GM21737 (cell line): ENCODE measurements at regions not wholly inside any gene's neighbourhood (a gene's known extent, or its start where the extent isn't known, plus 50 kb on each side); places are given as distances from the start of the nearest gene placed in this dataset.

ENCODE experiments used
- ATAC-seq: cut with Tn5 transposase; IDR thresholded peaks from one replicate; pipeline ENCODE4 v1.9.1; 2021; ENCODE audit warnings: mild to moderate bottlenecking, moderate library complexity; ENCODE audit not compliant: unreplicated experiment

DNA sequence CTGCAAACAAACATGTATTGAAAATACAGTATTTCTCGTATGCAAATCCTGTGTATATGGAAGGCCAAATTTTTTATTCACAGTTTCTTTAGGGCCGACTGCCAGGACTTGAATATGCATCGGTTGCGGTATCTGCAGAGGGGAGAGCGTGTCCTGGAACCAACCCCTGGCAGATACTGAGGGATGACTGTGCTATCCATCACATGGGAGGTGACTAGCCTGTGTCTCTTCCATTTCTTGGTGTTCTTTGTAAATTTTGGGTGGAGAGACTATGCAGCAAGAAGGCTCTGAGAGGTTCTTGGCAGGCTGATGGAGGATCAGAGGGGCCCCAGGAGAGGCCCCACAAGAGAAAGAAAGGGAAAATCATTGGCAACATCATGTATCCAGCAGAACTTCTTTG, 384.3 kb downstream of the YTHDC2 start:
- ATAC-seq = no peak

GRCh38 chr5:113900141-113900540, 386.6 kb downstream of the YTHDC2 start:
- ATAC-seq = no peak

DNA sequence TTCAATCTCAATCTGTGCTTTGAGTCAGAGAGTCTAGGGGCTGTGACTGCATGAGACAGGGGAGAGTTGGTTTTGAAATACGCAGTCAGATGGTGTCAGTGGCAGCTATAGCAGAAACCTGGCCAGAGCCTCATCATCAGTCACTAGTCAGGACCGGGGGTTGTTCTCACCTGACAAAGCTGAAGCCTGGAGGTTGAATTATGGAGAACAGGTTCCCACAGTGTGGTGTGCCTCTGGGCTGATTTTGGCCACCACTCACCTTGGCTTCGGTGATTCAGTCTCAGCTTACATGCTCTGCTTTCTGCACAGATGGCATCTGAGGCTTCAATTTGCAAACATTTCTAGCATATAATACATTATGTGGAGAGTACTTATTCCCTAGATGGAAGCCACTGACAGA, 387.3 kb downstream of the YTHDC2 start:
- ATAC-seq = no peak

DNA sequence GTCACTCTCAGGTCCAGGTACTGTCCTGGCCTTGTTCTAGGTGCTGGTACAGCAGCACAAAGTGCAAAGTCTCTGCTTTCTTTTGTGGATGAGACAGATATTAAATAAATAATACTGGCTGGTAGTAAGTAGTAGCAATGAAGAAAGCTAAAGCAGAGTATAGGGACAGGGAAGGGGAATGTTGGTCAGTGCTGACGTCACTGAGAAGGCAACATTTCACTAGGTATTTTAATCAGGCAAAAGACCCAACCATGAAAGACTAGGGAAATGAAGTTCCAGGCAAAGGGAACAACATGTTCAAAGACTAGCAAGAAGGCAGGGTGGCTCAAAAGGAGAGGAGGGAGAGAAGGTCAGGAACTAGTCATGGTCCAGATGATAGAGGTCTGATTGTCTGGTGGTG, 388.2 kb downstream of the YTHDC2 start:
- ATAC-seq = no peak

DNA sequence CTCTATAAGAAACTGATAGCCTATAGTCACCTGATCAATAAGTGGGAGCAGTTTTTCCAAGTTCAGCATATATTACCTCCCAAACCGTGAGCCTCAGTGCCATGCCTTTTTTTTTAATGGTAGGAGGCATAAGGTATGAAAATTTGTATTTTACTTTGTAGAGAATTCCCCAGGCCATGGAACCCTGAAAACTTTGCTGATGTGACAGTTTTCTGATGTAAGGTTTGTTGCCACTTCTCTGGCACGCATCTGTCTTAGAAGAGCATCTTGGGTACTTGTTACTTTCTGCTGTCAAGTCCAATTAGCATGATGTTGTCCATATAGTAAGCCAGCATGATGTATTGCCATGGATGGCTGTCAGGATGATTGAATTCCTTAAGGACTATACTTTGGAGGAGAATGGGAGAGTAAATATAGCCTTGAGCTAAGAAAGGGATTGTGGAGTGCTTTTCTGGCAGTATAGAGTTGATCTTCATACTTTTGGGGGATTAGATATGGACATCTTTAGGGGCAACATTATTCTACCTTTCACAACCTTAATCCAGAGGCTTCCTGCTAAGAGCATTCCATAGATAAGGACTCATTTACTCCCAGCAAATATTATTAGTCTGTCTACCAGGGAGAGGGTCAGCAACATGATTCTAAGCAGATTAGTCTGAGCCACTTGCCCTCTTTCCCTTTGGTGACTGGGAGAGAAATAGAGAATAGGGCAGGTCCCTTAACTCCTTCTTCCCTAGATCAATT, 389.6 kb downstream of the YTHDC2 start:
- ATAC-seq = no peak

DNA sequence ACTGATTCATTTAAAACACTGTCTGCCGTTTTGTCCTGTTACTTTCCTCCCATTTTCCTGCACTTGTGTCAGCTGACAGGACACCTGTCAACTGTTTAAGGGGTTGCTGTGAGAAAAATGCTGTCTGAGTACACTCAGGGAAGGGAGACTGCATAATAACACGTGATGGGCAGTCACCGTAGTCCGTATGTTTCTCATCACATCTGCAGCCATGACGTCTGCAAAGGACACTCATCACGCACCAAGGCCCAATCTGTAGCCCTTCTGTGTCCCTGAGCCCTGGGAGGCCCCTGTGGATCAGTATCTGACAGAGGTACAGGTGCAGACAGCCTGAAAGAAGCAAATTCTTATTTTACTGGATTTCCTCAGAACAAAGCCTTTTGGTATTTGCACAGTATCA, 396.3 kb downstream of the YTHDC2 start:
- no peak for ATAC-seq

DNA sequence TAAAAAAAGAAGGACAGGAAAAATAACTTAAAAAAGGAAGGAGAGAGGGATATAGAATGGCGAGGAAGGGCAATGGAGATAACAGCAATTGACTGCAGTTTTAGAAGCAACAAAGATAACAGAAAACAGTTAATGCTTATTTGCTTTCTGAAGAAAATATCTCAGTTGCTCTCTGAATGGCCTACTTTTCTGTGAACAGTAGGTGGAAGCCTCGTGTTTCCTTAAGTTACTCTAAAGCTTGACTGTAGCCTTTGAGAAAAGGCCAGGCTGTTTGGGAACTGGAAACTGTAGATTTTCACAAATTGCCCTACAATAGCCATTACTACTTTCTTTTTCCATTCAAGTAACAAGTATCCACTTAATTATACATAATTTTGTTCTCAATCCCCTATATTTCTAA, 404.5 kb downstream of the YTHDC2 start:
- no peak for ATAC-seq

- ATAC-seq = no peak
Observed at GRCh38 chr5:113922343-113922742, 408.8 kb downstream of the YTHDC2 start.

- ATAC-seq = no peak
Observed at GRCh38 chr5:113935453-113935852, 422.0 kb downstream of the YTHDC2 start.

GRCh38 chr5:113937301-113937700, 423.8 kb downstream of the YTHDC2 start:
- no peak for ATAC-seq

- no peak for ATAC-seq
Observed at GRCh38 chr5:113939988-113940387, 421.9 kb upstream of the KCNN2 start.

- ATAC-seq = no peak
Observed at GRCh38 chr5:113950186-113950585, 411.7 kb upstream of the KCNN2 start.

DNA sequence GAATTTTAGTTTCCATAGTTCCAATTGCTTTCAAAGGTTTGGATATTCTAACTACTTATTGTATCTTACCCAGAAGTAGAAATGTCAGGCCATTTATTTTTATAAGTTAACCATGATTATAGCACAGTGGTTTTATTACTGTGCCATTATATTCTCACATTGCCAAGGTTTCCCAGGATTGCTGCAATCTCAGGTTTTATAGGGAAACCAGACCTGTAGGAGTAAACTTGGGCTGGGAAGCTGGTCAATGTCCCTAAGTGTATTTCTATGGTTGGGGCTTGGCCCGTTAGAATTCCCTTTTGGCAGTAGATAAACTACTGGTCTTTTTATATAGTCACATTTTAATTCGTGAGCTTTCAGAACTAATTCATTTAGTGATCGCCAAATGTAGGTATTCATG, 396.6 kb upstream of the KCNN2 start:
- no peak for ATAC-seq

DNA sequence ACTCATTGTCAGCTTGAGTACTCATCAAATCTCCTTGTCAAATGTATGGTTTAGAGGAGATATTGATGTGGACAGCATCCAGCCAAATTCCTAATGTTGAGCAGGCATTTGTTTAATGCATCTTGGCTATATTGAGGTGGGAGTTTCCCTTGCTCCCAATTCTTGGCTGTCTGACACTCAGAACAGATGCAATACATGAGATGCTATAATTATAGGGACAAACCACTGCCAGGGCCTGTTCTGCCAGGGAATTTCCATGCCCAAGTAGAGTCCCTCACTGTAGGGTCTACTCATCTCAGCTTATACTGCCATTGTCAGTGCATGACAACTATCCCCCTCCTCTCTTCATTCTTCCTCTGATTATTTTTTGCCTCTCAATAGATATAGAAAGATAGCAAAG, 392.0 kb upstream of the KCNN2 start:
- ATAC-seq = no peak

DNA sequence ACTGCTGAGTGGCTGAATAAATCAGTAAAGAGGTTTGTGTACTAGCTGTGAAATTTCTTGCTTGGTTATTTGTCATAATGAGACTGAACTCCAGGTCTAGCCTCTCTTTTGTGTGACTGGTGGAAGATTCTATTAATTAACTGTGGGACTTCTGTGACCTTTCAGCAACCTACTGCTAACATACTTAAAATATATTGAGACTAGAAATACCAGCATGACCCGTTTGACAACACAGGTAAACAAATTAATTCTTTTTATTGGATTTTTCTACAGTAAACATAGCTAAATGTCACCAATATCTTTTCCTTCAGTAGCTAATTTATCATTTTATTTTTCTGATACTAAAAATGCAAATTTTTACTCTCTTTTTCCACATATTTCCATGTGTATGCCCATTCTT, 390.4 kb upstream of the KCNN2 start:
- no peak for ATAC-seq

DNA sequence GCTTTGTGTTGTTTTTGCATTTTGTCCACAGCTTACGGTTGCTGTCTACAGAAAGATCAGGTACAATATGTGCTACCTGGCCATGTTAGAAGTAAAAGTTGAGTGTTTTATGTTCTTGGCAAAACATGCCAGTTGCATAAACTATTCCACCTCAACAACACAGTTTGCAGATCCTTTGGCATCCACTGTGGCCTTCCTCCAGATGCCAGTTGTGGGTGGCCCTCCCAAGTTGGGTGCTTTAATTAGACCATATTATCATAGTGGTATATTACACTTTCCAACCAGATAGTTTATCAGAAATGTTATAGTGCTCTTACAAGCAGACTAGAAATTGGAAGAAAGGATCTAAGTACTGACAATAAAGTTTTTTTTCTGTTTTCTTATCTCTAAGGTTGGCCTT, 386.9 kb upstream of the KCNN2 start:
- no peak for ATAC-seq

DNA sequence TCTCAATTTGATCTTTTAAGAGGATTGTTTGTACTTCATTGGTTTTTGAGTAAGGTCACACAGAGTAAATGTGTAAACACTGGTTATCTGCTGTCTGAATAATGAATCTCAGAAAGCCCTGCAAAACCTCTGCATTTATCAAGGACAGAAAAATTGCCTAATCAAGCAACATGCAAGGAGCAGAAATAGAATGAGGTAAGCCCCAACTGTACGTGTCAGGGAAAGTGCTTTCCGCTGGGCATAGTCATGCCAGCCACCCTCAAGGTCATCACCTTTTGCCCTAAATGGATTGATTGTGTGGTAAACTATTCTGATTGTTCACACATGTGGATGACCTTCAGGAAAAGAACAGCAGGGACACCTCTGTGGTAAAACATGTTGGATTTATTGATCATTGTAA, 376.9 kb upstream of the KCNN2 start:
- ATAC-seq = no peak

GRCh38 chr5:113985505-113985904, 376.4 kb upstream of the KCNN2 start:
- ATAC-seq = no peak

GRCh38 chr5:113989278-113989912, 372.5 kb upstream of the KCNN2 start:
- no peak for ATAC-seq

DNA sequence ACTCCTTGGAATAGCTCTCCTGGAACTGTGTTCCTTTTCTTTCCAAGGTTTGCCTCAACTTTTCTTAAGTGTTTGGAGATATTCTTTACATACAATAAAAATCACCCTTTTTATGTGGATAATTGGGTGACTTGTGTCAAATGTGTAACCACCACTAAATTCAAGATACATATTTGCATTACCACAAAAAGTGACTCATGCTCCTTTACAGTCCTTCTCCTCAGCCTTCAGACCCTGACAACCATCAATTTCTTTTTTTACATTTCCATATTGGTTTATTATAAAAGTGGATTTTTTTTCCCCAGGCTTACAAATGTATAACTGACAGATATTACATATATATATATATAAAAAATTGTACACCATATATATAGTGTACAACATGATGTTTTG, 372.0 kb upstream of the KCNN2 start:
- ATAC-seq = no peak

DNA sequence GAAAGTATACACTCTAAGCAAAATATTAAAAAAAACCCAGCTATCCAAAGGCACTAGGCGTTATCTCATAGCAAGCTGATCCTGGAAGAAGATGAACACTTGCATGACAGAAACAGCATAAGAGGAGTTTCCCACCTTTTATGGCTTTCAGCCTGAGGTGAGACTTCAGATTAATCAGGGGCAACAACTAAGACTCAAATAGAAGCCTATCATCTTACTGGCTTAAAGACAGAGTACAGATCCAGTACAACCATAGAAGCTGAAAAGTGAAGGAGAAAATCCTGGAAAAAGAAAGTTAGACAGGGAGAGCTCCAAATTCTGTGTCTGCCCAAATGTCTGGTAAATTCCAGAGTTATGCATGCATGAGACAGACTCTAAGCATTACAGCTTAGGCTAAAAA, 360.8 kb upstream of the KCNN2 start:
- no peak for ATAC-seq

DNA sequence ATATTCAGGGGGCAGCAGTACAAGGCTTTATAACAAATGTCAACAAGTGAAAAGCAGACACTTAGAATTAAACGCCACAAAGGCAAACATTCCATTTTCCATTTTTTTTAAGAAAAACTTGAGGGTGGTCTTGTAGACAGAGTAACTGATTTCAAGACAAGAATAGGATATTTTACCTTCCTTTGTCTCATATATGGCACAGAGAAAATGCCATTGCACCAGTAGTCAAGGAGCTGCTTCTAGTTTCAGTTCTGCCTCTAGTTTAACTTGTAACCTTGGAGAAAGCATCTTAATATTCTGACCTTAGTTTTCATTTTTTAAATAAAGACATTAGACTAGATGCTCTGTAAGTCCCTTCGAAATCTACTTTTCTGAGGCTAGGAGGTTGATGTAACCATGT, 355.3 kb upstream of the KCNN2 start:
- ATAC-seq = no peak

- no peak for ATAC-seq
Observed at GRCh38 chr5:114007678-114008077, 354.2 kb upstream of the KCNN2 start.
